ENCODE measurements at regions not wholly inside any gene's neighbourhood (a gene's known extent, or its start where the extent isn't known, plus 50 kb on each side); places are given as distances from the start of the nearest gene placed in this dataset.

DNA sequence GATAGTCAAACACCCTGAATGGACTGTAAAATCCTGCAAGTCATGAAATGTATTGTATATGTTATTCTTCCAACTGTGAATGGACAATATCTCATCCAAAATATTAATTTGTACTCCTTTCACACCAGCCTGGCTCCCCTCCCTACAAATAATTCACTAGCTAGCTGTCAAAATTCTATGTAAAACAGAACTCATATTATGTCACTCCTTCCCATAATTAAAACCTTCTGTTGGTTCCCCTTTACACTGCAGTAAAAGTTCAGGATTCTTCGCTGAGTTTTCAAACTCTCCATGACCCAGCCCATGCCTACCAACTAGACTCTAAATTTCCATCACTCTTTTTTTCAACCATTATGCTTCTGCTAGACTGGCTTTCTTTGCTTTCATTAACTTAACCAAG is 857.1 kb downstream of the TAF11L14 start:
- POLR2A ChIA-PET, result no interaction called here
- 4% methylated on average over 1 of the region's 1 CpG for WGBS (ENCODE audit: low lambda C conversion rate)
- in situ Hi-C loops (cut with HindIII; ENCODE audit: extremely low pct_ligation_motif_present, low pct_unique_long_range_greater_than_20kb), result no loop called here
- TF ChIP-seq ZNF263 (CRISPR knock-in tag; IDR thresholded peaks at IDR 0.05) (no peak), JARID2 (CRISPR knock-in tag; IDR thresholded peaks at IDR 0.05; ENCODE audit: insufficient replicate concordance) (no peak), FLYWCH1 (CRISPR knock-in tag; IDR thresholded peaks at IDR 0.05) (no peak), RFX3 (CRISPR knock-in tag; IDR thresholded peaks at IDR 0.05) (no peak), ARNT2 (CRISPR knock-in tag; IDR thresholded peaks at IDR 0.05; ENCODE audit: low read depth) (no peak), MXD1 (CRISPR knock-in tag; IDR thresholded peaks at IDR 0.05) (no peak), MTF1 (CRISPR knock-in tag; IDR thresholded peaks at IDR 0.05) (no peak), HMGA1 (CRISPR knock-in tag; conservative IDR thresholded peaks at IDR 0.05) (no peak), FOSL1 (CRISPR knock-in tag; IDR thresholded peaks at IDR 0.05; ENCODE audit: borderline replicate concordance) (no peak), ZNF737 (CRISPR knock-in tag; IDR thresholded peaks at IDR 0.05; ENCODE audit: borderline replicate concordance) (no peak), KAT2B (IDR thresholded peaks at IDR 0.05; ENCODE audit: borderline replicate concordance, low read depth, low read length) (no peak), XRCC5 (optimal IDR thresholded peaks at IDR 0.05; ENCODE audit: low read length) (no peak), STAG1 (CRISPR knock-in tag; IDR thresholded peaks at IDR 0.05) (no peak), HHEX (CRISPR knock-in tag; IDR thresholded peaks at IDR 0.05) (no peak)
- TF ChIP-seq, protein P1, sequence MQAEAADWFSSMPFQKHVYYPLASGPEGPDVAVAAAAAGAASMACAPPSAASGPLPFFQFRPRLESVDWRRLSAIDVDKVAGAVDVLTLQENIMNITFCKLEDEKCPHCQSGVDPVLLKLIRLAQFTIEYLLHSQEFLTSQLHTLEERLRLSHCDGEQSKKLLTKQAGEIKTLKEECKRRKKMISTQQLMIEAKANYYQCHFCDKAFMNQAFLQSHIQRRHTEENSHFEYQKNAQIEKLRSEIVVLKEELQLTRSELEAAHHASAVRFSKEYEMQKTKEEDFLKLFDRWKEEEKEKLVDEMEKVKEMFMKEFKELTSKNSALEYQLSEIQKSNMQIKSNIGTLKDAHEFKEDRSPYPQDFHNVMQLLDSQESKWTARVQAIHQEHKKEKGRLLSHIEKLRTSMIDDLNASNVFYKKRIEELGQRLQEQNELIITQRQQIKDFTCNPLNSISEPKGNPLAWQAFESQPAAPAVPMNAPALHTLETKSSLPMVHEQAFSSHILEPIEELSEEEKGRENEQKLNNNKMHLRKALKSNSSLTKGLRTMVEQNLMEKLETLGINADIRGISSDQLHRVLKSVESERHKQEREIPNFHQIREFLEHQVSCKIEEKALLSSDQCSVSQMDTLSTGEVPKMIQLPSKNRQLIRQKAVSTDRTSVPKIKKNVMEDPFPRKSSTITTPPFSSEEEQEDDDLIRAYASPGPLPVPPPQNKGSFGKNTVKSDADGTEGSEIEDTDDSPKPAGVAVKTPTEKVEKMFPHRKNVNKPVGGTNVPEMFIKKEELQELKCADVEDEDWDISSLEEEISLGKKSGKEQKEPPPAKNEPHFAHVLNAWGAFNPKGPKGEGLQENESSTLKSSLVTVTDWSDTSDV (CRISPR knock-in tag; IDR thresholded peaks at IDR 0.05), result no peak
- TF ChIP-seq, protein P2, sequence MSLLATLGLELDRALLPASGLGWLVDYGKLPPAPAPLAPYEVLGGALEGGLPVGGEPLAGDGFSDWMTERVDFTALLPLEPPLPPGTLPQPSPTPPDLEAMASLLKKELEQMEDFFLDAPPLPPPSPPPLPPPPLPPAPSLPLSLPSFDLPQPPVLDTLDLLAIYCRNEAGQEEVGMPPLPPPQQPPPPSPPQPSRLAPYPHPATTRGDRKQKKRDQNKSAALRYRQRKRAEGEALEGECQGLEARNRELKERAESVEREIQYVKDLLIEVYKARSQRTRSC (CRISPR knock-in tag; IDR thresholded peaks at IDR 0.05; ENCODE audit: low read depth), result no peak
- TF ChIP-seq, protein P3, sequence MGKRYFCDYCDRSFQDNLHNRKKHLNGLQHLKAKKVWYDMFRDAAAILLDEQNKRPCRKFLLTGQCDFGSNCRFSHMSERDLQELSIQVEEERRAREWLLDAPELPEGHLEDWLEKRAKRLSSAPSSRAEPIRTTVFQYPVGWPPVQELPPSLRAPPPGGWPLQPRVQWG (CRISPR knock-in tag; IDR thresholded peaks at IDR 0.05; ENCODE audit: borderline replicate concordance, low read depth), result no peak
- TF ChIP-seq, protein P4, sequence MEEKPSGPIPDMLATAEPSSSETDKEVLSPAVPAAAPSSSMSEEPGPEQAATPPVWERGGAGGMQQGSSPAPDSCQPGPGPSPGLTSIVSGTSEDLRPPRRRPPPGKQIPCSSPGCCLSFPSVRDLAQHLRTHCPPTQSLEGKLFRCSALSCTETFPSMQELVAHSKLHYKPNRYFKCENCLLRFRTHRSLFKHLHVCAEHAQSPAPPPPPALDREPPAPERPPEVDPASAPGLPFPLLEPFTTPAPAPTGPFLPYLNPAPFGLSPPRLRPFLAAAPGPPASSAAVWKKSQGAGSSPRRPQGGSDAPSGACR (CRISPR knock-in tag; IDR thresholded peaks at IDR 0.05), result no peak

More for the DNA sequence above, 857.1 kb downstream of the TAF11L14 start:
- CTCF ChIA-PET (ENCODE audit: low intra/inter-chr PET ratio, low total read pairs), result no interaction called here
- no peak for FAIRE-seq
- H3K27me3 ChIP-seq (ENCODE audit: control insufficient read depth in 1 of 2, insufficient read depth in 2 of 2, low read length in 2 of 2), result no peaks in the 10 kb centered on the region
- H3K9ac ChIP-seq (ENCODE audit: insufficient read depth, low read depth, low read length), result no peak overlapping the region
- H3K9me3 ChIP-seq (ENCODE audit: low read length), result peaks cover 42% of the 10 kb centered on the region
- BruUV-seq (replicated peaks), result no TSS peak
- H3K27ac ChIP-seq (ENCODE audit: extremely low read length, insufficient read depth, low read length), result no peak overlapping the region
- DNase-seq (ENCODE audit: low spot score), result no peak
- intact Hi-C loops (cut with micrococcal nuclease; ENCODE audit: unreplicated experiment), result no loop called here
- no peaks in the 10 kb centered on the region for H3K4me1 ChIP-seq (ENCODE audit: insufficient read depth, low read length)
- no peaks in the 10 kb centered on the region for H3K36me3 ChIP-seq (replicated peaks in 1 of 2; ENCODE audit: control insufficient read depth in 1 of 2, insufficient read depth in 2 of 2, low read length in 2 of 2)
- no peaks in the 10 kb centered on the region for H4K20me1 ChIP-seq (ENCODE audit: insufficient read depth, low read length)
- H3K79me2 ChIP-seq (ENCODE audit: insufficient read depth, low read length), result no peaks in the 10 kb centered on the region
- no peak overlapping the region for H3K4me2 ChIP-seq (ENCODE audit: low read depth, low read length)
- H3K4me3 ChIP-seq (replicated peaks in 1 of 3; ENCODE audit: insufficient read depth in 1 of 3, low read depth in 2 of 3, low read length in 3 of 3), result no peak overlapping the region
- H2AFZ ChIP-seq (ENCODE audit: low read length), result no peak overlapping the region
- no peak for ATAC-seq

Measured in HepG2 (cell line).